ENCODE measurements at regions not wholly inside any gene's neighbourhood (a gene's known extent, or its start where the extent isn't known, plus 50 kb on each side); places are given as distances from the start of the nearest gene placed in this dataset.

- CTCF ChIA-PET = no interaction called here
- H3K27me3 ChIP-seq (replicated peaks; ENCODE audit: insufficient read depth, low read depth, low read length, poor library complexity) = no peaks in the 10 kb centered on the region
- no TSS peak for BruUV-seq (replicated peaks)
- H3K9me3 ChIP-seq (ENCODE audit: low read depth, low read length, poor library complexity, severe bottlenecking) = peaks cover 25% of the 10 kb centered on the region
- DNase-seq (ENCODE audit: low spot score) = no peak
- no peak overlapping the region for H3K4me3 ChIP-seq (ENCODE audit: low read depth, low read length, poor library complexity, severe bottlenecking)
- TF ChIP-seq EZH2 (IDR thresholded peaks at IDR 0.05; ENCODE audit: borderline replicate concordance, low read depth, low read length, poor library complexity, severe bottlenecking) (no peak), CTCF (conservative IDR thresholded peaks at IDR 0.05; ENCODE audit: low read depth, low read length) (no peak)
- intact Hi-C loops (cut with micrococcal nuclease; ENCODE audit: unreplicated experiment) = no loop called here
- H3K36me3 ChIP-seq (ENCODE audit: insufficient read depth, low read length, poor library complexity, severe bottlenecking) = no peaks in the 10 kb centered on the region
- H3K4me1 ChIP-seq (ENCODE audit: insufficient read depth, low read length, poor library complexity, severe bottlenecking) = no peaks in the 10 kb centered on the region
- POLR2A ChIA-PET (ENCODE audit: low non-redundant PET) = no interaction called here
- H3K27ac ChIP-seq (ENCODE audit: low read depth, low read length, poor library complexity, severe bottlenecking) = no peak overlapping the region
Observed at GRCh38 chrX:99494668-99495067, 915.4 kb downstream of the PCDH19 start.

GRCh38 chrX:99480728-99481127 lies 929.3 kb downstream of the PCDH19 start:
- H3K27me3 ChIP-seq (replicated peaks; ENCODE audit: insufficient read depth, low read depth, low read length, poor library complexity) = no peaks in the 10 kb centered on the region
- H3K4me3 ChIP-seq (ENCODE audit: low read depth, low read length, poor library complexity, severe bottlenecking) = no peak overlapping the region
- H3K9me3 ChIP-seq (ENCODE audit: low read depth, low read length, poor library complexity, severe bottlenecking) = peaks cover 3% of the 10 kb centered on the region
- H3K27ac ChIP-seq (ENCODE audit: low read depth, low read length, poor library complexity, severe bottlenecking) = no peak overlapping the region
- TF ChIP-seq CTCF (conservative IDR thresholded peaks at IDR 0.05; ENCODE audit: low read depth, low read length) (no peak), EZH2 (IDR thresholded peaks at IDR 0.05; ENCODE audit: borderline replicate concordance, low read depth, low read length, poor library complexity, severe bottlenecking) (no peak)
- BruUV-seq (replicated peaks) = no TSS peak
- intact Hi-C loops (cut with micrococcal nuclease; ENCODE audit: unreplicated experiment) = no loop called here
- CTCF ChIA-PET = no interaction called here
- no peak for DNase-seq (ENCODE audit: low spot score)
- POLR2A ChIA-PET (ENCODE audit: low non-redundant PET) = no interaction called here
- no peaks in the 10 kb centered on the region for H3K4me1 ChIP-seq (ENCODE audit: insufficient read depth, low read length, poor library complexity, severe bottlenecking)
- no peaks in the 10 kb centered on the region for H3K36me3 ChIP-seq (ENCODE audit: insufficient read depth, low read length, poor library complexity, severe bottlenecking)

GRCh38 chrX:99469439-99469838 lies 940.6 kb downstream of the PCDH19 start:
- CTCF ChIA-PET = no interaction called here
- no peaks in the 10 kb centered on the region for H3K4me1 ChIP-seq (ENCODE audit: insufficient read depth, low read length, poor library complexity, severe bottlenecking)
- intact Hi-C loops (cut with micrococcal nuclease; ENCODE audit: unreplicated experiment) = no loop called here
- no TSS peak for BruUV-seq (replicated peaks)
- H3K4me3 ChIP-seq (ENCODE audit: low read depth, low read length, poor library complexity, severe bottlenecking) = no peak overlapping the region
- POLR2A ChIA-PET (ENCODE audit: low non-redundant PET) = interaction anchor here (0.6 kb wide), 1 partner anchor 15 kb away, joined by 3 read pairs; no protein-coding TSS in a partner anchor
- H3K9me3 ChIP-seq (ENCODE audit: low read depth, low read length, poor library complexity, severe bottlenecking) = peaks cover 8% of the 10 kb centered on the region
- no peak for DNase-seq (ENCODE audit: low spot score)
- no peaks in the 10 kb centered on the region for H3K36me3 ChIP-seq (ENCODE audit: insufficient read depth, low read length, poor library complexity, severe bottlenecking)
- no peak for TF ChIP-seq CTCF (conservative IDR thresholded peaks at IDR 0.05; ENCODE audit: low read depth, low read length)
- no peak for TF ChIP-seq EZH2 (IDR thresholded peaks at IDR 0.05; ENCODE audit: borderline replicate concordance, low read depth, low read length, poor library complexity, severe bottlenecking)
- H3K27ac ChIP-seq (ENCODE audit: low read depth, low read length, poor library complexity, severe bottlenecking) = no peak overlapping the region
- H3K27me3 ChIP-seq (replicated peaks; ENCODE audit: insufficient read depth, low read depth, low read length, poor library complexity) = no peaks in the 10 kb centered on the region

Data from A673 (cell line).